ENCODE measurements at regions not wholly inside any gene's neighbourhood (a gene's known extent, or its start where the extent isn't known, plus 50 kb on each side); places are given as distances from the start of the nearest gene placed in this dataset.

- H3K27ac ChIP-seq (replicated peaks), result no peak overlapping the region
- no peak for DNase-seq (ENCODE audit: low read depth in 1 of 2, low spot score in 1 of 2)
- no peak overlapping the region for H3K4me3 ChIP-seq (replicated peaks; ENCODE audit: insufficient read depth, low read length)
- TF ChIP-seq, protein P1, sequence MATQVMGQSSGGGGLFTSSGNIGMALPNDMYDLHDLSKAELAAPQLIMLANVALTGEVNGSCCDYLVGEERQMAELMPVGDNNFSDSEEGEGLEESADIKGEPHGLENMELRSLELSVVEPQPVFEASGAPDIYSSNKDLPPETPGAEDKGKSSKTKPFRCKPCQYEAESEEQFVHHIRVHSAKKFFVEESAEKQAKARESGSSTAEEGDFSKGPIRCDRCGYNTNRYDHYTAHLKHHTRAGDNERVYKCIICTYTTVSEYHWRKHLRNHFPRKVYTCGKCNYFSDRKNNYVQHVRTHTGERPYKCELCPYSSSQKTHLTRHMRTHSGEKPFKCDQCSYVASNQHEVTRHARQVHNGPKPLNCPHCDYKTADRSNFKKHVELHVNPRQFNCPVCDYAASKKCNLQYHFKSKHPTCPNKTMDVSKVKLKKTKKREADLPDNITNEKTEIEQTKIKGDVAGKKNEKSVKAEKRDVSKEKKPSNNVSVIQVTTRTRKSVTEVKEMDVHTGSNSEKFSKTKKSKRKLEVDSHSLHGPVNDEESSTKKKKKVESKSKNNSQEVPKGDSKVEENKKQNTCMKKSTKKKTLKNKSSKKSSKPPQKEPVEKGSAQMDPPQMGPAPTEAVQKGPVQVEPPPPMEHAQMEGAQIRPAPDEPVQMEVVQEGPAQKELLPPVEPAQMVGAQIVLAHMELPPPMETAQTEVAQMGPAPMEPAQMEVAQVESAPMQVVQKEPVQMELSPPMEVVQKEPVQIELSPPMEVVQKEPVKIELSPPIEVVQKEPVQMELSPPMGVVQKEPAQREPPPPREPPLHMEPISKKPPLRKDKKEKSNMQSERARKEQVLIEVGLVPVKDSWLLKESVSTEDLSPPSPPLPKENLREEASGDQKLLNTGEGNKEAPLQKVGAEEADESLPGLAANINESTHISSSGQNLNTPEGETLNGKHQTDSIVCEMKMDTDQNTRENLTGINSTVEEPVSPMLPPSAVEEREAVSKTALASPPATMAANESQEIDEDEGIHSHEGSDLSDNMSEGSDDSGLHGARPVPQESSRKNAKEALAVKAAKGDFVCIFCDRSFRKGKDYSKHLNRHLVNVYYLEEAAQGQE (IDR thresholded peaks at IDR 0.05; ENCODE audit: insufficient replicate concordance, low read depth), result no peak
- TF ChIP-seq POLR2AphosphoS5 (IDR thresholded peaks at IDR 0.05; ENCODE audit: low read depth) (no peak), GABPA (IDR thresholded peaks at IDR 0.05; ENCODE audit: low read depth) (no peak), SPI1 (IDR thresholded peaks at IDR 0.05; ENCODE audit: borderline replicate concordance, low read depth) (no peak)
- TF ChIP-seq, protein P2, sequence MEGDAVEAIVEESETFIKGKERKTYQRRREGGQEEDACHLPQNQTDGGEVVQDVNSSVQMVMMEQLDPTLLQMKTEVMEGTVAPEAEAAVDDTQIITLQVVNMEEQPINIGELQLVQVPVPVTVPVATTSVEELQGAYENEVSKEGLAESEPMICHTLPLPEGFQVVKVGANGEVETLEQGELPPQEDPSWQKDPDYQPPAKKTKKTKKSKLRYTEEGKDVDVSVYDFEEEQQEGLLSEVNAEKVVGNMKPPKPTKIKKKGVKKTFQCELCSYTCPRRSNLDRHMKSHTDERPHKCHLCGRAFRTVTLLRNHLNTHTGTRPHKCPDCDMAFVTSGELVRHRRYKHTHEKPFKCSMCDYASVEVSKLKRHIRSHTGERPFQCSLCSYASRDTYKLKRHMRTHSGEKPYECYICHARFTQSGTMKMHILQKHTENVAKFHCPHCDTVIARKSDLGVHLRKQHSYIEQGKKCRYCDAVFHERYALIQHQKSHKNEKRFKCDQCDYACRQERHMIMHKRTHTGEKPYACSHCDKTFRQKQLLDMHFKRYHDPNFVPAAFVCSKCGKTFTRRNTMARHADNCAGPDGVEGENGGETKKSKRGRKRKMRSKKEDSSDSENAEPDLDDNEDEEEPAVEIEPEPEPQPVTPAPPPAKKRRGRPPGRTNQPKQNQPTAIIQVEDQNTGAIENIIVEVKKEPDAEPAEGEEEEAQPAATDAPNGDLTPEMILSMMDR (IDR thresholded peaks at IDR 0.05; ENCODE audit: insufficient read depth, low read length), result no peak
- H3K27me3 ChIP-seq (ENCODE audit: insufficient read depth, poor library complexity, severe bottlenecking), result no peaks in the 10 kb centered on the region
These were observed 111.4 kb upstream of the KLHL13 start for GRCh38 chrX:118228041-118228440.

GRCh38 chrX:118228456-118228855 lies 111.8 kb upstream of the KLHL13 start:
- TF ChIP-seq POLR2AphosphoS5 (IDR thresholded peaks at IDR 0.05; ENCODE audit: low read depth), result no peak
- TF ChIP-seq GABPA (IDR thresholded peaks at IDR 0.05; ENCODE audit: low read depth), result no peak
- TF ChIP-seq, protein P2 (IDR thresholded peaks at IDR 0.05; ENCODE audit: insufficient read depth, low read length), result no peak
- no peak for TF ChIP-seq SPI1 (IDR thresholded peaks at IDR 0.05; ENCODE audit: borderline replicate concordance, low read depth)
- TF ChIP-seq, protein P1 (IDR thresholded peaks at IDR 0.05; ENCODE audit: insufficient replicate concordance, low read depth), result no peak
- no peak for DNase-seq (ENCODE audit: low read depth in 1 of 2, low spot score in 1 of 2)
- Histone ChIP-seq H3K4me3 (replicated peaks; ENCODE audit: insufficient read depth, low read length) (no peak overlapping the region), H3K27me3 (ENCODE audit: insufficient read depth, poor library complexity, severe bottlenecking) (no peaks in the 10 kb centered on the region), H3K27ac (replicated peaks) (no peak overlapping the region)

DNA sequence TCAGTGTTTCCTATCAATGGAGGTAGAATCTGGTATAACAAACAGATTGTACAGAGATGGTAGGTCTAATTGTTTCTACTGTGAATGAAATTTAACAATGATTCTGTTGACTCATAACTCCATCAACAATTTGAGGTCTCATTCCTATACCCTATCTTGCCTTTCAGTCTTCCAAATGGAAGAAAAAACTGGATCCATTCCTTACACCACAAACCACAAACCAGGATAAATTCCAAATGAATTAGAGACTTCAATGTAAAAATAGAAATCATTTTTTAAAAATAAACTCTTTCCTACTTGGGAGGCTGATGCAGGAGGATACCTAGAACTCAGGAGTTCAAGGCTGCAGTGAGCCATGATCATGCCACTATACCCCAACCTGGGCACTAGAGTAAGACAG lies 114.4 kb upstream of the WDR44 start:
- no peak for DNase-seq (ENCODE audit: low read depth in 1 of 2, low spot score in 1 of 2)
- Histone ChIP-seq H3K4me3 (replicated peaks; ENCODE audit: insufficient read depth, low read length) (no peak overlapping the region), H3K27me3 (ENCODE audit: insufficient read depth, poor library complexity, severe bottlenecking) (no peaks in the 10 kb centered on the region), H3K27ac (replicated peaks) (no peak overlapping the region)
- TF ChIP-seq GABPA (IDR thresholded peaks at IDR 0.05; ENCODE audit: low read depth) (no peak), SPI1 (IDR thresholded peaks at IDR 0.05; ENCODE audit: borderline replicate concordance, low read depth) (no peak)
- TF ChIP-seq, protein P1 (IDR thresholded peaks at IDR 0.05; ENCODE audit: insufficient replicate concordance, low read depth), result no peak
